ENCODE measurements at regions not wholly inside any gene's neighbourhood (a gene's known extent, or its start where the extent isn't known, plus 50 kb on each side); places are given as distances from the start of the nearest gene placed in this dataset.

DNA sequence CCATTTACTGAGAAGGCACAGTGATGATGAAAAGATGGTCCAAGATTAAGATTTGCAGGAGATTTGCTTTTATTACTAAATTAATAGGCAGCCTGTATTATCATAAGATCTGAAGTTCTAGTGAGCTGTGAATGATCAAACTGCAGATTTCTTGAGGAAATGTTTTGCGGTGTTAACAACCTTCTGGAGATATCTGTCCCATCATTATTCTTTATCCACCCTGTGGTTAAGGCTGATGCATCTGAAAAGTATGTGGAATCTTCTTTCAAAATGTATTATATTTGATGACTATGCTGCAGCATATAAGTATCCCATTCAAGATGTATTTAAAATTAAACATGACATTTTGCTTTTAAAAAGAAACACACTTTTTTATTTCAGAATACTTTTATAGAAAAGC lies 150.3 kb downstream of the POLR1F start:
- intact Hi-C loops (cut with micrococcal nuclease), result no loop called here
- H3K27me3 ChIP-seq (replicated peaks in 1 of 4; ENCODE audit: control extremely low read depth in 1 of 4, control insufficient read depth in 3 of 4, insufficient read depth in 4 of 4, low read length in 3 of 4), result no peaks in the 10 kb centered on the region
- Mint-ChIP-seq H3K9me3 (ENCODE audit: insufficient read depth) (peaks cover 5% of the 10 kb centered on the region), H3K4me1 (no peaks in the 10 kb centered on the region), H3K4me3 (no peak overlapping the region), H3K27ac (no peak overlapping the region), H3K27me3 (no peaks in the 10 kb centered on the region)
- DNase-seq (no peak), ATAC-seq (ENCODE audit: low read depth) (no peak)
- no peak overlapping the region for H2AFZ ChIP-seq (ENCODE audit: insufficient read depth, low read depth, low read length, poor library complexity, severe bottlenecking)
- ChIA-PET POLR2A (no interaction called here), CTCF (no interaction called here)
- no peaks in the 10 kb centered on the region for H3K9me3 ChIP-seq (ENCODE audit: control extremely low read depth in 1 of 3, control insufficient read depth in 2 of 3, insufficient read depth in 1 of 3, low read length in 2 of 3)
- no peaks in the 10 kb centered on the region for H4K20me1 ChIP-seq (ENCODE audit: control insufficient read depth, insufficient read depth, low read length, poor library complexity, severe bottlenecking)
- no peak overlapping the region for H3K27ac ChIP-seq (ENCODE audit: low read length in 2 of 2)
- no peaks in the 10 kb centered on the region for H3K79me2 ChIP-seq (ENCODE audit: control insufficient read depth, insufficient read depth, low read length)
- no peak overlapping the region for H3K4me2 ChIP-seq (replicated peaks; ENCODE audit: low read depth, low read length, poor library complexity, severe bottlenecking)
- H3K4me1 ChIP-seq (ENCODE audit: control insufficient read depth in 2 of 2, insufficient read depth in 2 of 2, low read length in 2 of 2), result no peaks in the 10 kb centered on the region
- no peak overlapping the region for H3K9ac ChIP-seq (ENCODE audit: low read length)
- H3K36me3 ChIP-seq (replicated peaks in 1 of 2; ENCODE audit: control extremely low read depth in 1 of 2, control insufficient read depth in 1 of 2, extremely low read depth in 1 of 2, insufficient read depth in 2 of 2, low read length in 1 of 2), result no peaks in the 10 kb centered on the region
- no peak for TF ChIP-seq CTCF (IDR thresholded peaks at IDR 0.05)
- no peak overlapping the region for H3K4me3 ChIP-seq (ENCODE audit: control extremely low read depth in 1 of 5, extremely low read depth in 1 of 5, insufficient read depth in 1 of 5, low read depth in 2 of 5, low read length in 4 of 5)
- no CpG with 5 or more reads among the region's 1 CpG for WGBS (ENCODE audit: insufficient coverage)

DNA sequence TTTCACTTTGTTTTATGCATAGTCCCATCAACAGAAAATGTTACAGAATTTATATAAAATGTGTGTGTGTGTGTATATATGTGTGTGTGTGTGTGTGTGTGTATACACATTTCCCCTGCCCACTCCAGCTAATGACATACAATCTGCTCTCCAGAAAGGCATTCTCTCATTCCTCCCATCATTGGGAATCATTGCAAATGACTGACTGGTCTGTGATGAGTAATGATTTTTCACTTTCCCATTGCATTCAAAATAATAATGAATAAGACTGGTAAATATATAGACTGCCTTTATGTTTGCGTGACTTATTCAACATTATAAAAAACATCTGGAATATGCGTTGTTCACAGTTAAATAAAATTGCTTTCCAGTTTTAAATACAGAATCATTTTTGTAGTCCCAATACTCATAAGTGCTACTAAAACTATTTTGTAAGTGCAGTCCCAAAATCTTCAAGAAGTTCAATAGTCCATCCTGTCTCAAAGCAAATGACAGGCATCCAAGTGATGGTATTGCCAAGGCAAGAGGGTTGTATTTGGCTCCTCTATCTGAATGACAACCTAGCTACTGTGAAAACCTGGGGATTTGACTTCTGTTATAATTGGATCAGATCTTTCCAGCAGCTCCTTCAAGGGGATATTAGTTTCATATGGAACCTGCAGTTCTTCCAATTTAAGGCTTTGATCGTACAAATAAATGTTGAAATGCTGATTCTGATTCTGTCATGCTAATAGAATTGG lies 150.9 kb downstream of the POLR1F start:
- 83% methylated on average over 1 of the region's 3 CpGs for WGBS (ENCODE audit: insufficient coverage)
- H3K9ac ChIP-seq (ENCODE audit: low read length), result no peak overlapping the region
- no peak overlapping the region for H2AFZ ChIP-seq (ENCODE audit: insufficient read depth, low read depth, low read length, poor library complexity, severe bottlenecking)
- ChIA-PET CTCF (no interaction called here), POLR2A (no interaction called here)
- no peaks in the 10 kb centered on the region for H3K79me2 ChIP-seq (ENCODE audit: control insufficient read depth, insufficient read depth, low read length)
- ATAC-seq (ENCODE audit: low read depth) (no peak), DNase-seq (no peak)
- H3K9me3 ChIP-seq (ENCODE audit: control extremely low read depth in 1 of 3, control insufficient read depth in 2 of 3, insufficient read depth in 1 of 3, low read length in 2 of 3), result no peaks in the 10 kb centered on the region
- Mint-ChIP-seq H3K9me3 (ENCODE audit: insufficient read depth) (peaks cover 5% of the 10 kb centered on the region), H3K27me3 (no peaks in the 10 kb centered on the region), H3K4me1 (no peaks in the 10 kb centered on the region), H3K4me3 (no peak overlapping the region), H3K27ac (no peak overlapping the region)
- no peaks in the 10 kb centered on the region for H4K20me1 ChIP-seq (ENCODE audit: control insufficient read depth, insufficient read depth, low read length, poor library complexity, severe bottlenecking)
- H3K27me3 ChIP-seq (replicated peaks in 1 of 4; ENCODE audit: control extremely low read depth in 1 of 4, control insufficient read depth in 3 of 4, insufficient read depth in 4 of 4, low read length in 3 of 4), result no peaks in the 10 kb centered on the region
- intact Hi-C loops (cut with micrococcal nuclease), result no loop called here
- H3K4me1 ChIP-seq (ENCODE audit: control insufficient read depth in 2 of 2, insufficient read depth in 2 of 2, low read length in 2 of 2), result no peaks in the 10 kb centered on the region
- H3K36me3 ChIP-seq (replicated peaks in 1 of 2; ENCODE audit: control extremely low read depth in 1 of 2, control insufficient read depth in 1 of 2, extremely low read depth in 1 of 2, insufficient read depth in 2 of 2, low read length in 1 of 2), result no peaks in the 10 kb centered on the region
- no peak overlapping the region for H3K4me2 ChIP-seq (replicated peaks; ENCODE audit: low read depth, low read length, poor library complexity, severe bottlenecking)
- H3K27ac ChIP-seq (ENCODE audit: low read length in 2 of 2), result no peak overlapping the region
- no peak for TF ChIP-seq CTCF (IDR thresholded peaks at IDR 0.05)
- TF ChIP-seq EZH2 (IDR thresholded peaks at IDR 0.05; ENCODE audit: borderline replicate concordance, insufficient read depth, low read depth, low read length, poor library complexity, severe bottlenecking), result no peak
- H3K4me3 ChIP-seq (ENCODE audit: control extremely low read depth in 1 of 5, extremely low read depth in 1 of 5, insufficient read depth in 1 of 5, low read depth in 2 of 5, low read length in 4 of 5), result no peak overlapping the region

Data from B cell (primary cell).